ENCODE measurements at regions not wholly inside any gene's neighbourhood (a gene's known extent, or its start where the extent isn't known, plus 50 kb on each side); places are given as distances from the start of the nearest gene placed in this dataset.

DNA sequence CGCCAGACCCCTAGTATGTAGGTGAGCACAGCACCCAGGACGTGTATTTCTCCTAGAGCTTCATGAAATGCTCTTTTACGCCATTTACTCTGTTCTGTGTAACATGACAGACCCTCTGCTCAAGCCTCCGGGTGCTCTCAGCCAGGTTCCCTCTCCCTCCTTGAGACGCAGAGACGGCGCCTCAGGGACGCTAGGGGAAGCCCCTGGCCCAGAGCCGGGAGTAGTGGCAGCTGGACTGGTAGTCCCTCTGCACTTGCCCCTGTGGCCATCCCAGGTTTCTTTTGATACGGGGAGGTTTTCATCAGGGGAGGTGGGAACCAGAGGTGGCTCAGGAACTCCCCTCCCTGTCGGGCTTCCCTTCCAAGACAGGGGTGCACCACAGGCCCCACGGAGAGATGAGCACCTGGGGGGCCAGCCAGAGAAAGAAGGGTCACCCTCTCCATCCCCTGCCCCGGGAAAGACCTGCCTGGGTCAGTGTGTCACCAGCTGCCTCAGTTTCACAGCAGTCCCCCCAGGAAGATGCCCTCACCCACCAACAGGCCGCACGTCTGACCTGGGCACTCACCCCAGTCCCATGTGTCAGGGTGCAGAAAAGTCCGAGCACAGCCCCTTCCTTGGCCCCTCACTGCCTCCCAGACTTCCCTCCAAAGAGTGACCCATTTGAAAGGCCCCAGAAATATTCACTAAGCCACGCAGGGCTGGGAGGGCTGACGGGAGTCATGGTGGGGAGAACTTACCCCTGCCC is 58.1 kb upstream of the AFDN start:
- TF ChIP-seq, protein P1, sequence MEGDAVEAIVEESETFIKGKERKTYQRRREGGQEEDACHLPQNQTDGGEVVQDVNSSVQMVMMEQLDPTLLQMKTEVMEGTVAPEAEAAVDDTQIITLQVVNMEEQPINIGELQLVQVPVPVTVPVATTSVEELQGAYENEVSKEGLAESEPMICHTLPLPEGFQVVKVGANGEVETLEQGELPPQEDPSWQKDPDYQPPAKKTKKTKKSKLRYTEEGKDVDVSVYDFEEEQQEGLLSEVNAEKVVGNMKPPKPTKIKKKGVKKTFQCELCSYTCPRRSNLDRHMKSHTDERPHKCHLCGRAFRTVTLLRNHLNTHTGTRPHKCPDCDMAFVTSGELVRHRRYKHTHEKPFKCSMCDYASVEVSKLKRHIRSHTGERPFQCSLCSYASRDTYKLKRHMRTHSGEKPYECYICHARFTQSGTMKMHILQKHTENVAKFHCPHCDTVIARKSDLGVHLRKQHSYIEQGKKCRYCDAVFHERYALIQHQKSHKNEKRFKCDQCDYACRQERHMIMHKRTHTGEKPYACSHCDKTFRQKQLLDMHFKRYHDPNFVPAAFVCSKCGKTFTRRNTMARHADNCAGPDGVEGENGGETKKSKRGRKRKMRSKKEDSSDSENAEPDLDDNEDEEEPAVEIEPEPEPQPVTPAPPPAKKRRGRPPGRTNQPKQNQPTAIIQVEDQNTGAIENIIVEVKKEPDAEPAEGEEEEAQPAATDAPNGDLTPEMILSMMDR (IDR thresholded peaks at IDR 0.05; ENCODE audit: extremely low read depth, missing control alignments), result no peak
- DNase-seq (ENCODE audit: low spot score), result no peak

DNA sequence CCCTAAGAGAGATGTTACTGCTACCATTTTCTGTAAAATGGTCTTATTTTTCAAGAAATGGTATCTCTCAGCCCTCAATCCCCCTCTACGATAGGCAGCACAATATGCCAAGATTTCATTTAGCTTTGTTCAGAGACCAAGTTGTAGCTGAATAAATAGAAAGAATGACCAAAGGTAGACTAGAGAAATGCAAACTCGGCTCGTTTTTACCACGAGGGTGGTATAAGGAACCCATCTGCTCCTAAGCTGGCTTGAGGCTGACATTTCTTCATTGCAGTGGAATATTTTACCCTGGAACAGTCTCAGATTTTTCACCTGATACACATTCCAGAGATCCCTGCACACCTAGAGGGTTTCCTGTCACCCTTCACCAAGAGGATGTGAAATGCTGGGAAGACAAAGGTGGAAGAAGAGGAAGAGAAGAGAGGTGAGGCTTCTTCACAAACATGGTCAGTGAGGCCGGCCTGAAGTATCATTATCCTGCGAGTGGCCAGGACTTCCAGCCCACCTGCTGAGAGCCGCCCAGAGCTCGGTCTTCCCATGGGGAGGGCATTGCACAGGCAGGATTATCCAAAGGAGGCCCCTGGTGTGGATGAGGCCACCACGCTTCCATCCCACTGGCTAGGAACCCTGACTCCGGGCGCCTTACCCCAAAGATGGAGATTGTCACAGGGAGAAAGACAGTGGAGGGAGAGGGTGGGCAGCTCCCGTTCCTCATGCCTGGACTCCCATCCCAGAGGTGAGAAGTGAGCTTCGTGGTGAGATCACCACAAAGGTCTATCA is 57.1 kb upstream of the AFDN start:
- TF ChIP-seq, protein P1 (IDR thresholded peaks at IDR 0.05; ENCODE audit: extremely low read depth, missing control alignments), result no peak
- DNase-seq (ENCODE audit: low spot score), result no peak

DNA sequence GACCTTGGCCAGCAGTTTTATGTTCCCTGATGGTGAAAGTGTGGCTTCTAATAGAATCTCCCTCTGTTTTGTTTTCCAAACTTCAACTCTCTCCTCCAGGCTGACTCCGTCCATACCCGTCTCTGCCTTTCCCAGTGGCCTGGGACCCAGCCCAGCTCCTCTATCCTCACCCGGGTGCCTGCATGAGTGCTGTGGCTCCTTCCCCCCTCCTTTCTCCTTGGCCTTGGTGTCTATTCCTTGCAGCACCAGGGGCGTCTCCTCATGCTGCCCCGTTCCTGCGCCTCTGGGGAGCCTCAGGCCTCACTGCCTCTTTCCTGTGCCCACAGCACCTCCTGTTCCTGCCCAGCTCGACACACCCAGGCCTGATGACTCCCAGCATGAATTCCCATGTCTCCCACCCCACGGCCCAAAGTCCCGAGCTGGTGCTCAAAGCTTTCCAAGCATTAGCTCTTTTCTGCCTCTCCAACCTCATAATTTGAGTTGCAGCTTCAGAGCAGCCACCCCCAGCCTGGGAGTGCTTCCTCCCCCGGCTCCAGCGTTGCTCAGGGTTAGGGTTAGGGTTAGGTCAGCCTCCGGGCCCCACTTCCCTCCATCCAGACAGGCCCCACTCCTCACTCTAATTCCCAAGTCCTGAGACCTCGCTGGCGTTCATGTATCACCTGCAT is 56.3 kb upstream of the AFDN start:
- DNase-seq (ENCODE audit: low spot score), result no peak
- TF ChIP-seq, protein P1 (IDR thresholded peaks at IDR 0.05; ENCODE audit: extremely low read depth, missing control alignments), result no peak

DNA sequence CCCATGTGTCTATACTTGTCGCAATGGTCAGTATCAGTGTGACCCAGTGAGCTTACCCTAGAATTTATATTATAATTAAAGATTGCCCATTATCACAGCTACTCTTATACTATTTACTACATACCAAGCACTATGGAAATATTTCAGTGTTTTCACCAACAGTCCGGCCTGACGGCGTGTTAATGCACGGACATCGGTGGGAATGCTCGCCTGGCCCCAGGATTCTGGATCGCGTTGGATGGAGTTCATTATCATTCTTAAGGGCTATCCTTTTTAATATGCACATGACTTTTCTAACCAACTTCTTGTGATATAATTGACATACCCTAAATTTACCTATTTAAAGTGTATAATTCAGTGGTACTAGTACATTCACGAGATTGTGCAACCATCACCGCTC is 51.8 kb upstream of the AFDN start:
- no peak for DNase-seq (ENCODE audit: low spot score)
- TF ChIP-seq, protein P1 (IDR thresholded peaks at IDR 0.05; ENCODE audit: extremely low read depth, missing control alignments), result no peak

DNA sequence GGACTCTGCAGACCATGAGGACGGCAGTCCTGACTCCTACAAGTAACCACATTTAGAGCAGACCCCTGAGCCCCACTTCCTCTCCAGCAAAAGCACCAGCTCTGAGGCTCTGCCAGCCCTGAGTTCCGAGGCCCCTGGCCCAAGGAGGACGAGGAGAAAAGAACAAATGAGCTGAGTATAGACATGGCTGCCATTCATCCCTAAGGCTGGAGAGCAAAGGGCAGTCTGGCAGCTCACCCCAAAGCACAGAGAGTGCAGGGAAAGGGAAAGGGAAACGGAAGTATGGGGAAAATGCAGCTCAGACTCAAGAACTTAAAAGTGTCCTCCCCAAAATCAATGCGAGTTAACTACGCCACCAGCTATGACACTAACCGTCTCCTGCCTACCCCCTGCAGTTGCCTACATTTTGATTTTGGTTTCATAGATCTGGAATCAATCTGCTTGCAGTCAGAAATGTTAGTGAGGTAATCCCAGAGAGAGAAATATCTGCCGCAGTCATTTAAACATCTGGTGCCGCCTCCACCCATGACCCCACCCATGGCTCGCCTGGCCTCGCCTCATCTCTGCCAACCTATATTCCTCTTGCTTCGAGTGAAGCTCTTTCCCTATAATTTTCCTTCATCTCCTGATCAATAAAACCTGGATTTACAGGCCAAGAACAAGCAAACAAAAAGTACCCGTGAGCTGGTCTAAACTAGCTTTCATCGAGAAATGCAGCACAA is 49.6 kb upstream of the AFDN start:
- TF ChIP-seq, protein P1 (IDR thresholded peaks at IDR 0.05; ENCODE audit: extremely low read depth, missing control alignments), result no peak
- DNase-seq (ENCODE audit: low spot score), result no peak

All from GM20000 (cell line).